ENCODE measurements at regions not wholly inside any gene's neighbourhood (a gene's known extent, or its start where the extent isn't known, plus 50 kb on each side); places are given as distances from the start of the nearest gene placed in this dataset.
A peak's percentile ranks its signal among the peaks of the same experiment; 100 is the strongest.

DNA sequence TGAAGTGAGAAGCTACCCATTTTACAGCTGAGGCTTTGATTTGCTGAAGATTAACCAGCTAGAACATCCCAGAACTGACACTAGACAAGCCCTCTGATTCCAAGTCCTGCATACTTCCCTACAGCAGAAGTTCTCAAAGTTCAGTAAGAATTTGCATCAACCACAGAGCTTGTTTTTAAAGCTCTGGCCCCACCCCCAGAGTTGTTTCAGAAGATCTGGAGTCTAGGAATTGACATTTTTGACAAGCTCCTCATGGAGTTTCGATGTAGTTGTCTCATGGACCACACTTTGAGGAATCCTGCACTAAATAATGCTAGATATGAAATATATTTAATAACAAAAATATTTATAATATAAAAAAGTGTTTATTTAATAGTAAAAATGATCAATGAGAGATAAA is 120.3 kb upstream of the ADAMTS18 start:
- no peak for DNase-seq

DNA sequence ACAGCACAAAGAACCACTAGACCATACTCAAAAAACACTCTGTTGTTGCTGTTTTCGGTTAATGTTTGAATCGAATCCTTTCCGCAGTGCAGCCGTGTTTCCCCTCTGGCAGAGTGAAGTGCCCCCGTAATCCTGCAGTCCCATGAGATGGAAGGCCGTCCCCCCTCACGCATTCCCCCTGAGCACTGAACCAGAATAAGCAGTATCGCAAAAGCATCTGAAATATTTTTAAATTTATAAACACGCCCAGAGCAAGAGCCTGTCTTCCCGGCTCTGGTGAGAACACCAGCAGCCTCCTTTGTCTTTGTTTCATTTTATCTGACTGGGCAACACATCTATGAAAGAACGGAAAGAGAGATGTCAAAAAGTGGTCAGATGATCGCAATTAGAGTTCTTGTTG is 121.0 kb upstream of the ADAMTS18 start:
- peak; percentile 50 for DNase-seq

DNA sequence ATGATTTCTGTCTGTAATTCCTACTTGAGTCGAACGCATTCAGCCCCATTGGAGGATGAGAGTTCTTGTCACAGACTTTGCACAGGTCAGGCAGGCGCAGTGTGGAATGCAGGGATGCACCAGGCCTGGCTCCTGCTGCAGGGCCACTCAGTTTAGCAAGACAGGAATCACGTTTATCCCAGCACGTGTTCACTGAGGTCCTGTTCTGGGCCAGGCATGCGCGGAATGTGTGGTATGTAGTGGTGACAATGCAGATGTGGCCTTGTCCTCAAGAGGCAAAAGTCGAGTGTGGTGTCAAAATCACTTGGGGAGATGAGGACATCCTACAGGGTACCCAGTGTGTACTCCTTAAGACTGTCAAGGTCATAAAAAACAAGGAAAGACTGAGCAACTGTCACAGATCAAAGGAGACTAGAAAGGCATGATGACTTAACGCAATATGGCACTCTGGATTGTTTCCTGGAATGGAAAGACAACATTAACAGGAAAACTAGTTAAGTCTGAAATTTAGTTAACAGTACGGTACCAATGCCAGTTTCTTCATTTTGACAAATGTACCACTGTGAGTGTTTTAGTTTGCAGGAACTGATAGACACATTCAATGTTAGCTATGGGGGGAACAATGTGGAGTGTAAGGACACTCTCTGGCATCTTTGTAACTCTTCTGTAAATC is 121.5 kb upstream of the ADAMTS18 start:
- DNase-seq, result no peak

DNA sequence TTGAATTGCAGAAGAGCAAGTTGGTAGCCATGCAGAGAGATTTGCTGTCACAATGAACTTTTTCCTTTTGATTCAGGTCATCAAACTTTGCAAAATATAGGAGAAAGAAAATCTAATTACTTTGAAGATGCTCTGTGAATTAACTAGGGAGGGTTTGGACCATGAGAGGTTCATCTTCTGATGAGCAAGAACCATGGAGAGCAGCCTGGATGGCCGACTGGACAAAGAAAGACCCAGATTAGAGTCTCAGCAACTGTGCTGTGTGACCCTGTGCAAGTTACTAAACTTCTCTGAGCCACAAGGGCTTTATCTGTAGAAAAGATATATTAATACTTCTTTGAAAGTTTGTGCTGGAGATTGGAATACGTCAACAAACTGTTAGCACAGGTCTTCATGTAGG is 122.6 kb upstream of the ADAMTS18 start:
- DNase-seq, result no peak

DNA sequence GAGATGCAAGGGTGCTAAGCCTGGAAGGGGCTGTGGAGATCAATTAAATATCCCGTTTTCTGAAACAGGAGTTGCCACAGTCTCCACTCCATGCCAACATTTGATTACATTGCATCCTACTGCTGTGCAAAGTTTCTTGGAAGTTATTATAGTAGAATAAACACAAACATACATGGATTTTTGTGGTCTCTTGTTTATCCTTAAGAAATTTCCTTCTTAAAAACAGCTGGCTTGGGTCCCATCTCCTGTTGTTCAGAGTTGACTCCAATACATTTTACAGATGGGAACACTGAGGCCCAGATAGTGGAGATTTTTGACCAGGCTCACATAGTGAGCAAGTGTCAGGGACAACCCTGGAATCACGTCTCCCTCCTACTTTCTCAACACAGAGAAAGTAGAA is 124.0 kb upstream of the ADAMTS18 start:
- no peak for DNase-seq

DNA sequence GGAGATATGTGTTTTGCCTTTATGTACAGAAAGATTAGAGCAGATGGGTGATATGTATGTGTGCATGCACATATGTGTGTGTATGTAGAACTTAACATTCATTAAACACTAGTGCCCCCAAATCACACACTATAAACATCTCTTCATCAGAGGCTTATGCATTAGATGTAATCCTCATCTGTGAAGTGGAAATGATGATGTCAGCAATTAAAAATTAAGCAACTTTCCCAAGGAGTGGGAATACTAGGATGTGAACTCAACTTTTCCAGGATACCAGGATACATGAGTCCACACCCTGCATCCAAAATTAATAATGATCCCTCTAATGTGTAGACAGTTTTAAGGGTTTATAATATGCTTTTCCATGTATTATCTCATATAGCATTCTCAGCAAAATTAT is 127.7 kb upstream of the ADAMTS18 start:
- peak; percentile 50 for DNase-seq

DNA sequence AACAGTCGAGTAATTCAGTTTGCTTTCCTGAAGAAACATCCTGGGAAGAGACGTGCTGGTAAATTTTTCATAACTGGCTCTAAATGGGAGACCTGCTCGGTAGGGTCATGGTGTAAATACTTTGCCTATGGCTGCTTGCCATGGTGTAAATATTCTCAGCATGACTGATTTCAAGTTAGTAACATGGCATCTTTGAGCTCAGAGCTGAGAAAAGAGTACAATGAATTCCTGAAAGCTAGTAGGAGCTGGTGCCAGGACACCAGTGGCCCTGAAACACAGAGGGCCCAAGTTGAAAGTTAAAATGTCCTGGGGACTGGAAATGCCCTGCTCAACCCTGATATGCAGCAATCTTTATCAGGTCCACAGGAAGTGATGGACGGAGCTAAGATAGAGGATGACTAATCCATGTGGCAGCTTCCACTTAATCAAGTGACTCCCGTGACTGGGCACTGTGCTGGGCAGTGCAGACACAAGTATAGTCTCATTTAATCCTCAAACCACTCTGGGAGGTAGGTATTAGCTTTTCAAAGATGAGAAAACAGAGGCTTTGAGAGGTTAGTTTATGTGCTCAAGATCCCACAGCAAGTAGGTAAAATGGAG is 130.1 kb upstream of the ADAMTS18 start:
- no peak for DNase-seq

DNA sequence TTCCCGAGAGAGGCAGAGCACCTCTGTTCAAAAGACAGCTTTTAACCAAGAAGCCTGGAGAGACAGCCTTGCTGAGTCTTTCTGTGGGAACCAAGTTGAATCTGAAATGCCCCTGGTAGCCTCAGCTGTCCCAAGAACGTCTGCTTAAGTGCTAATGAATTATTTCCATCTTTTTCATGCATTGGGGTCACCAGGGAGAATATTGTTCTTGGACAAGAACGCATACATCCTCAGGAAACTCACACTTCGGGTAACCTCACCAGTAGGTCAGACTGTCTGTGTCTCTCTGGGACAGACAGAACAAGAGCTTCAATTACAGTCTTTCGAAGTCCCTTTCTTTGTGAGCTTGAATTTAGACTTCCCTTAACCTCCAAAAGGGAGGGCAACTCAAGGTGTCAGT is 134.6 kb upstream of the ADAMTS18 start:
- DNase-seq, result no peak

DNA sequence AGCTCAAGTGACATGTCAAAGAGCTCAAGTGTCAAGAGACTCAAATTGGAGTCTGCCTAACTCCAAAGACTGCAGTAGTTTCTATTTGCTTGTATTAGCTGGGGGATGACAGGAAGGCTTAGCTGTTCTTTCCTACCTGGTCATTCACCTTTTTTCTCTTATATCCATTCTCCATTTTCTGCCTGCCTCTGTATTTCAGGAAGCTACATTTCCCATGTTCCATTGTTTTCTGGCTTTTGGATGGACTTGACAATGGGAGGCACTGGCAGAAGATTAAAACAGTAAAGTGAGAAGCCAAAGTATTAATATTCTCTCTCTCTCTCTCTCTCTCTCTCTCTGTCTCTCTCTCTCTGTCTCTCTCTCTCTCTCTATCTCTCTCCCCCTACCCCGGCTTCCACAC is 135.7 kb upstream of the ADAMTS18 start:
- no peak for DNase-seq

DNA sequence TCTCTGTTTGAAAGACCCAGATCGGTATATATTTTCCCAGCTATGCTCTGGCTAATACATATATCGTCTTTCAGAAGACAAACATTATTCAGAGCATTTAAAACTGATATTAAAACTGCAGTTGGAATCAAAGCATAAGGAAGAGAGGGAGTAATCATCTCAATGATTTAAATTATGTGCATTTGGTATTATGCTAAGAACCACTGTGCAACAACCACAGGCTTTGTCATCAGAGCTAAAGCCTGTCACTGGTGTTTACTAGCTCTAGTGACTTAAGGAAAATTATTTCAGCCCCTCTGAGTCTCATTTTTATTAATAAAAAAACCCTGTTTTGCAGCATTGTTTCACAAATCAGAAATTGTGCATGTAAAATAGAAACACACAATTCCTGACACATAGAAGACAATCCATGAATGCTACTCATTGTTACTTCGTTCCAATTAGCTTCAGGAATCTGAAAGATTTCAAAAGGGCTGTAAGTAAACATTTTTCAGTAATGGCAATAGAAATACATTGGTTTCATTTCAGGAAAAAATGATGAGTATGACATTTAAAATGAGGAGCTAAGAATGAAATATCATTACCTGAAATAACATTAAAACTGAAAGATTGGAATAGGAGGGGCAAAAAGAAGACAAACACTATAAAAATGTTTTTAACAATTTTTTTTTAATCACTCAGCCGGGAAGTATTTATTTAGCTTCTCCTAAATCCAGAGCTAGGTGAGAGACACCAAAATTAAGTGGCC is 136.5 kb upstream of the ADAMTS18 start:
- DNase-seq, result no peak

DNA sequence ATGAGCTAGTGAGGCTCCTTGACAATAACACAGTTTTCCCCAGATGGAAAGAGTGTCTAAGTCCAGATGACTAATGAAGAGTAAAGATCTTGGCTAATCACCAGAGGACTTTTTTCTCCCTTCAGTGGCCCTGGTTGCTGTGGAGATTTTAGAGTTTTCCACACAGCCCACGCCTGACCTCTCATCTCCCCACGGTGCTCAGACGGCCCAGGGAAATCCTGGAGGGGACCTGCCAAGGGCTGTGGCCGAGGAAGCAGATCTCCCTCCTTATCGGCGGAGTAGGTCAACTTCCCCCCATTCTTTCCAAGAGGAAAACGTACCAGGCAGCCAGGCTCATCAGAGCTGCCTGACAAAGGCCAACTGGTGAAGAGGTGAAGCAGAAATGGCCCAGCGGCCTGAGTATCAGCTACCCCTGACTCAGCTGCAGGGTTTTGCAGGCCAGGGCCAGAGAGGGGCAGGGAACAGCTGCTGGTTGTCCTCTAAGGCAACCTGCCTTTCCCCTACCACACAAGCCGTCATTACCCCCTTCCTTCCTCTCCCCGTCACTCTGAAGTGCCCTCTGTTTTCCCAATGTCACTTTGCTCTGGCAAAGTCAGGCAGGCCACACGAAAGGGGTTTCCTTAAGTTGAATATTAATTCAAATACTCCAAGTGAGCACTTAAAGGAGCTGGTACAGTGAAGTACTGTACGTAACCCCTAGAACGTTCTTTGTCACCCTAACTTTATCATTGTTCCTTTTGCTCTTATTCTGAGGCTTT is 140.2 kb upstream of the ADAMTS18 start:
- no peak for DNase-seq

DNA sequence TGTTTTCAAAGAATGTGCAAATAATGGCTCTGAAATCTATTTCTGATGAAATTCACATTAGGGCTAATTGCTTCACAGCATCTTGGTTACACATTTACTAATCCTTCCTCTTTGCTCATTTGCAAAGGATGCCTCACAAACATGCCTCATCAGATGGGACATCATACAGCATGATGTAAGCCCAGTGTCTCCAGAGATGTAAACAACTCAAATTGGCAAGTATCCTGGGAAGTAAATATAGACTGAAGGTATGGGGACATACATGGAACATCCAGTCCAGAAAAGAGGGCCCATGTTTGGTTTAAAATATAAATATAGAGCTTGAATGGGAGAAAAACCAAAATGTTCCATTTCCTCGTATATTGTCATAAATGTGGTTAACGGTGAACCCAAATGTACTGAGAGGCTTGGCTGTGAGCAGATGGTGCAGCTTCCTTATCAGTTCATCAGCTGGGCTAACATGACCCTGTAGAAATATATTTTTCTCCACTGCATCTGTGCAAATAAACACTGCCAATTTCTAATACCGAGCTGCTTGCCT is 142.9 kb upstream of the NUDT7 start:
- peak; percentile 81 for DNase-seq

DNA sequence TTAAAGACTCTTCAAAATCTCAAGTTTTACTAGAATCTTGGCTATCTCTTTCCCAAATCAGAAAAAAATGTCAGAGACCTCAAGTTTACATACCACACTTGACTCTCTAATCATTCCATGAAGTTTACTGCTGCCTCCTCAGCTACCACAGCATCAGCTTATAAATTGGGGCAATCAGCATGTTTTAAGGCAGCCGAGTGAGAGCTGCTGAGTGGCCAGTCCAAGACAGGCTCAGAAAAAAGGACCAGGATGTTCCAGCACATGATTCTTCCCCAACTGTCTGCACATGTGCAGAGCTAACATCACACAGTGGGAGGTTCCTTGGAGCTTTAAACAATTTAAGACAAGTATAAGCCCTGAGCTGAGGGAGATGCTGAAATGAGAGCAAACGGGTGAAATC is 140.6 kb upstream of the NUDT7 start:
- no peak for DNase-seq

DNA sequence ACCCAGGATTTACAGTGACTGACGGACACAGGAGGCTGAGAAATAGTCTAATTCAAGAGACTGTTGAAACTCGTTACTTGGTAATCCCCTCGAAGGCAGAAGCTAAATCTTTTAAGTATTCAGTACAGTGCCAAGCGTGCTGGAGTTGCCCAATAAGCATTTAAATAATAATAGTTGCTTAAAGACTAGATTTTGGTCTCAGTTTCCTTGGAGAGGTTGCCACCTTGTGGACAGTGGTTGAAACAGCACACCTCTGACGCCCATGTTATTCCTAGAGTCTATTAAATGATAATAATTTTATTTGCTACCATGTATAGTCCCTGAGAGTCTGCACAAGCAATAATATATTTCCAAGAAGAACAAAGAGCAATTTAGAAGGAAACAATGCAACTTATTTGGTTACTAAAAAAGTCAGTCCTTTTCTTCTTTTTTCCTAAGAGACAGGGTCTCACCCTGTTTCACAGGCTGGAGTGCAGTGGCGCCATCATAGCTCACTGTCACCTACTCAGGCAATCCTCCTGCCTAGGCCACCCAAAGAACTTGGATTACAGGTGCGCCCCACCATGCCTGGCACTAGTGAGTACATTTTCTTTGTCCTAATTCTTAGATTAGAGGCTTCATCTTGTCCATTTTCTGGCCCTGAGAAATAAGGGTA is 138.0 kb upstream of the NUDT7 start:
- DNase-seq, result peak; percentile 60

DNA sequence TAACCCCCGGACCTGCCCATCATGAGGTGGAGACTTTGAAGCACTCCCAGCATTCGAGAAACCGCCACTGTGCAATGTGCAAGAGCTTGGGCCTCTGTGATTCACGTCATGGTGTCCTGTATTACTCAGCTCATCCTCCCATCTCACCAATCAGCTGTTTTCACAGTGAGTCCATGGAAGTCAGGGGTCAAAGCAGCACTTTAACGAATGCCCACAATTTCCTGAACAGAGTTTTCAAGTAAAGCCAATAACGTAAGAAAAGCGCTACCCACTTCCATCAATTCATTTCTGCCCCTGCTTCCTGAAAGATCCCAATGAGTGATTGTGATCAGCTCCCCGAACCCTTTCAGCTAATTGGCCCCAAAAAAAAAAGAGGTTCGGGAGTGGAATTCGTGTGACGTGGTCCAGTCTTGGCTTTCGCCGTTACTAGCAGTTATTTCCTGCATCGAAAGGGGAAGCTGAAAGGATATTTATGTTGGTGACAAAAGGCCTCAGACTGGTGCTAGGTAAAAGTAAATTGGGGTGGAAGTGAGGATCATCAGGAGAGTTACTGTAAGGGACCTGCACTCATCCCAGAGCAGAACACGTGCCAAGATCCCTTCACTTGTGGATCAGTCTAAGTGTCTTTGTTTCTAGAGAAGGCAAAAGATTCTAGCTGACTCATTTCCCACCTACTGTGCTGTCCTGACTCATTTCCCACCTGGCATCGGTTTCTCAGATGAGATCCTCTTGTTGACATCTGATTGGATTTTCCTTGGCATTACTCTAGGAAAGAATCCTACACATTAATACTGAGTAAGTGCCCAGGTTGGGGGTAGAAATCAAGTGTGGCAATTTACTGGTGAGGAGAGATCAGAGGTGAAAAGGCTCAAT is 136.7 kb upstream of the NUDT7 start:
- DNase-seq, result no peak

DNA sequence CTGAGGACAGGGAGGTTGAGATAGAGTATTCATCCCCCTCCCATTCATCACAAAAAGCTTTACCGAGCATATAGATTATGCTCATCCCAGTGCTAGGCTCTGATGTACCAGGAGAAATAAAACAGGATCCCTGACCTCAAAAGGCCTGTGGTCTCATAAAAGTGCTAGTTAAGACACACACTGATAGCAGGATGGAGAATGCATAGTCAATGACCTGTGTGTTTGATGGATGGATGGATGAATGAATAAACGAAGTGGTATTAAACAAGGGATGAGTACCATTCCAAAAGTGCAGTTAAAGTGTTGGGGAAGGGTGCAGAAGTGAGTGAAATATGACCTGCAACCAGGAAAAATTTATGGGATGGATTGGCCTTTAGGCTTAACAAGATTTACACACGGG is 133.9 kb upstream of the NUDT7 start:
- DNase-seq, result no peak

DNA sequence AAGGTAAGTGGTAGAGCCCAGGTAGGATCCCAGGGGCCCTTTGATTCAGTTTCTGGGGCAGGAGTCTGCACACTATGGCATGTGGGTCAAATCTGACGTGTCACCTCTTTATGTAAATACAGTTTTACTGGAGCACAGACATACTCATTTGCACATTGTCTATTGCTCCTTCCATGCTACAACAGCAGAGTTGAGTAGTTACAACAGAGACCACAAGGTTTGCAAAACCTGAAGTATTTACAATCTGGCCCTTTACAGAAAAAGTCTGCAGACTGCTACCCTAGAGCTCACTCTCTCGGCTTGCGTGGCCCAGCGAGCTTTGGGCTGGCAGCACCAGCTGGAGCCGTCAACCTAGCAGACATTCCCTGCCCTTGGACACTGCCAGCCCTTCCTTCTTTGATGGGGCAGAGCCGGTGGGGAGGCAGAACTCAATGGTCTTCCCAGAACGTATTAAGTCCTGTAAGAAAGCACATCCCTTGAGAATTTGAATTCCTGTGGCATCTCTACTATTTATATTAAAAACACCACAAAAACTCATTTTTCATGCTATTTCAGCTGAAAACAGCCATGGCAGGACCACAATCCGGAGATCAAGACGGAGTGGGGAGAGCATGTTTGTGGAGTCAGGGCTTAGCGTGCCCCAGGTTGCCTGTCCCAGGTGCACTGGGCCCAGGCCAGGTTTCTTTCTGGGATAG is 133.1 kb upstream of the NUDT7 start:
- DNase-seq, result no peak

DNA sequence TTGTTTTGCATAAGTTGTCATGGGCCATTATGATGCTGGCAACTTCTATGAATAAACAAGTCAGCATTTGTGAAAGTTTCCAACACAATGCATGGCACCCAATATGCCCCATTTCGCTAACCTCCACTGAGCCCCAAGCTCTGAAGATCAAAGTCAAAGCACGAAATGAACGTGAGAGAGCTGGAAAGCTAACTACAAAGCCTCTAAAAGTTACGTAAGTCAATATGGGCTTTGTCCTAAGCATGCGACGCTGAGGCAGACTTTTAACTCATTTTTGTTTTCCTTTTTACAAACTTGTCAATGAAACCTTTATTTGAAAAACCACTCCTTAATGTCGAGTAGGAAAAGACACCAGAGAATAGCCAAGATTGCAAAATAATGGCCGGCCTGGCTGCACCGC is 131.6 kb upstream of the NUDT7 start:
- no peak for DNase-seq

DNA sequence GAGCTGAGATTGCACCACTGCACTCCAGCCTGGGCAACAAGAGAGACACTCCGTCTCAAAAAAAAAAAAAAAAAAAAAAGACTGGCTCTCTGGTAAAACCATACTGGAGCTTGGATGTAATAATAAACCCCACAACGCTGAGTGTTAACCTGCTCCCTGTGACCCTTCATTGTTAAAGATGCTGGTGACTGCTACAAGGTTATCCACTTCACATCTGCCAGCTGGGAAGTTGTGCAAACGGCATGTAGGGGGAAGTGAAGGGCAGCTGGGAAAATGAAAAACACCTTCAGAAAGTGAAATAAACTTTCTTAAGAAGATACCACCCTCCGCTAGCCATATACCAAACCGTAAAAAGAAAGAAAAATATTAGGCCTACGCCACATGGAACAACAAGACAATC is 131.0 kb upstream of the NUDT7 start:
- DNase-seq, result no peak

DNA sequence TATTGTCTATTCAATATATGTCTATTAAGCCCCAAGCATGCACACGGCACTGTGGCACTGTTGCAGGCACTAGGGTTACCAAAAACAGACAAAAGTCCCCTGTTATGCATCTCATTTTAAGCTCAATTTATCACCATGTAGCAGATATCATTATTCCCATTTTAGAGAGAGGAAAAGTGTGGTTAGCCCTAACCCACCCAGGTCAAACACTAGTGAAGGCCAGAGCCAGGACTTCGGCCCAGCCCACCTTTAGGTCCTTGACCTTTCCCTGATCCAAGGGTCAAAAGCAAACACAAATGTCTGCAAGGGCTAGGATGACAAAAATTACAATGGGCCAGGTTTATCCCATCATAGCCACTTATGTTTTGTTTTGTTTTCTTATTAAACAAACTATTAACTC is 130.3 kb upstream of the NUDT7 start:
- no peak for DNase-seq

DNA sequence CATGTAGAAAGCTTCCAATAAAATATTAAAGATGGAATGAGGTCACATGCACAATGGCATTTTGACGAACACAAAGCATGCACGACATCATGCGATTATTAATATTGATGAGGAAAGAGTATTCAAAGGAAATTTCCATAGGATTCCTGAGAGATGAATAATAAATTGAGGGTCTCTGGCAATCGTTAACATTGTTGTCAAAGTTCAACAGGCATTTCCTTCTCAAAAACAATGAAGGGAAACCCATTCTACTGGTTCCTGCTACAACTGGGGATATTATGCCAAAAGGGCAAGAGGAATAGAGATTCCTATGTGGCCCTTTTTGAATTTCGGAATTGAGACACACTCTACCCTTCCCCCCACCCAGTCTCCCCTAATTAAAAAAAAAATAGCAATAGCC is 128.3 kb upstream of the NUDT7 start:
- DNase-seq, result no peak
